WTC11 (cell line): ENCODE measurements at regions not wholly inside any gene's neighbourhood (a gene's known extent, or its start where the extent isn't known, plus 50 kb on each side); places are given as distances from the start of the nearest gene placed in this dataset.
A peak's percentile ranks its signal among the peaks of the same experiment; 100 is the strongest.

Source experiments
- ELF4 ChIP-seq: sonication (generic); formaldehyde crosslinking; IDR thresholded peaks from 2 replicates; pipeline ENCODE4 v1.8.1; 2022; ENCODE audit warnings: low read depth, mild to moderate bottlenecking, moderate library complexity, missing genetic modification reagents
- ETV6 ChIP-seq: sonication (generic); formaldehyde crosslinking; IDR thresholded peaks from 2 replicates; pipeline ENCODE4 v1.8.1; 2022; ENCODE audit warnings: mild to moderate bottlenecking, missing genetic modification reagents
- IRF2 ChIP-seq: sonication (generic); formaldehyde crosslinking; IDR thresholded peaks from 2 replicates; pipeline ENCODE4 v1.8.0; 2022; ENCODE audit warnings: low read depth, missing genetic modification reagents, borderline replicate concordance
- JUN ChIP-seq: sonication (generic); formaldehyde crosslinking; IDR thresholded peaks from 2 replicates; pipeline ENCODE4 v1.8.0; 2023; ENCODE audit warnings: mild to moderate bottlenecking, missing genetic modification reagents
- NR3C1 ChIP-seq: sonication (generic); formaldehyde crosslinking; conservative IDR thresholded peaks from 2 replicates; pipeline ENCODE4 v1.8.1; 2023; ENCODE audit warnings: low read depth, mild to moderate bottlenecking, missing genetic modification reagents
- ZNF671 ChIP-seq: fragments of 250-450 bp; sonication (Bioruptor Pico); IDR thresholded peaks from 2 replicates; pipeline ENCODE4 v1.8.0; 2021; ENCODE audit warnings: mild to moderate bottlenecking
- TF ChIP-seq, protein P1 (sequence below): sonication (generic); formaldehyde crosslinking; IDR thresholded peaks from 2 replicates; pipeline ENCODE4 v1.8.1; 2023; ENCODE audit warnings: mild to moderate bottlenecking, moderate library complexity, missing genetic modification reagents
- TF ChIP-seq, protein P2 (sequence below): fragments of 200-600 bp; IDR thresholded peaks from 2 replicates; pipeline ENCODE4 v1.8.0; 2022; ENCODE audit warnings: antibody characterized with exemption
- TF ChIP-seq, protein P3 (sequence below): sonication (generic); formaldehyde crosslinking; IDR thresholded peaks from 2 replicates; pipeline ENCODE4 v1.8.0; 2022; ENCODE audit warnings: mild to moderate bottlenecking, missing genetic modification reagents

DNA sequence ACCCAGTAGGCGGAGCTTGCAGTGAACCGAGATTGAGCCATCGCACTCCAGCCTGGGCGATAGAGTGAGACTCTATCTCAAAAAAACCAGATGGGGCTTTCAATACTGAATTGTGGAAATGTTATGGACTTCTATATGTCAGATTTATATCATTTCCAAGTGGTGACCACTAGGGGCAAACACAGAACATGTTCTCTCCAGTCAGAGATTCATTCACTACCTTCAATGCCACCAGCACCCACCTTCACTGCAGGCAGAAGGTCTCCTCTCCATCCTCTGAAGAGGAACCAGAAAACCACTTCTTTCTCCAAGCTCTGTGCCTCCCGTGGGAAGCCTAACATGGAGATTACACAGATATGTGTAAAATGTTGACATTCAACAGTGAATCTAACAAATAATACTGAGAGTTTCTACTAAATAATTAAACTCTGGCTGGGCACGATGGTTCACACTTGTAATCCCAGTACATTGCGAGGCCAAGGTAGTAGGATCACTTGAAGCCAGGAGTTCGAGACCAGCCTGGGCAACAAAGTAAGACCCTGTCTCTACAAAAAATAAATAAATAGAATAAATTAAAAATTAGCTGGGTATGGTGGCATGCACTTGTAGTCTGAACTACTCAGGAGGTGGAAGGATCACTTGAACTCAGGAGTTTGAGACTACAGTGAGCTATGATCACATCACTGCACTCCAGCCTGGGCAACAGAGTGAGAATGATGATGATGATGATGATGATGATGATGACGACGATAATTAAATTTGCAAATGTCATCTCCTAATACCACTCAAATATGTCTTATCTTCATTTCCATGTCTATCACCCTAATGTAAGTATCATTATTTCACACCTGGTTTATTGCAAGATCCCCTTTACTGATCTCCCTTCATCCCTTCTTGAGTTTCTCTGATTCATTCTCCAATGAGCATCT lies 151.1 kb downstream of the ZNF281 start:
- TF ChIP-seq NR3C1 (CRISPR knock-in tag), result no peak
- TF ChIP-seq ZNF671, result no peak
- TF ChIP-seq, protein P1, sequence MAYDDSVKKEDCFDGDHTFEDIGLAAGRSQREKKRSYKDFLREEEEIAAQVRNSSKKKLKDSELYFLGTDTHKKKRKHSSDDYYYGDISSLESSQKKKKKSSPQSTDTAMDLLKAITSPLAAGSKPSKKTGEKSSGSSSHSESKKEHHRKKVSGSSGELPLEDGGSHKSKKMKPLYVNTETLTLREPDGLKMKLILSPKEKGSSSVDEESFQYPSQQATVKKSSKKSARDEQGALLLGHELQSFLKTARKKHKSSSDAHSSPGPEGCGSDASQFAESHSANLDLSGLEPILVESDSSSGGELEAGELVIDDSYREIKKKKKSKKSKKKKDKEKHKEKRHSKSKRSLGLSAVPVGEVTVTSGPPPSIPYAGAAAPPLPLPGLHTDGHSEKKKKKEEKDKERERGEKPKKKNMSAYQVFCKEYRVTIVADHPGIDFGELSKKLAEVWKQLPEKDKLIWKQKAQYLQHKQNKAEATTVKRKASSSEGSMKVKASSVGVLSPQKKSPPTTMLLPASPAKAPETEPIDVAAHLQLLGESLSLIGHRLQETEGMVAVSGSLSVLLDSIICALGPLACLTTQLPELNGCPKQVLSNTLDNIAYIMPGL (CRISPR knock-in tag), result no peak
- TF ChIP-seq, protein P2, sequence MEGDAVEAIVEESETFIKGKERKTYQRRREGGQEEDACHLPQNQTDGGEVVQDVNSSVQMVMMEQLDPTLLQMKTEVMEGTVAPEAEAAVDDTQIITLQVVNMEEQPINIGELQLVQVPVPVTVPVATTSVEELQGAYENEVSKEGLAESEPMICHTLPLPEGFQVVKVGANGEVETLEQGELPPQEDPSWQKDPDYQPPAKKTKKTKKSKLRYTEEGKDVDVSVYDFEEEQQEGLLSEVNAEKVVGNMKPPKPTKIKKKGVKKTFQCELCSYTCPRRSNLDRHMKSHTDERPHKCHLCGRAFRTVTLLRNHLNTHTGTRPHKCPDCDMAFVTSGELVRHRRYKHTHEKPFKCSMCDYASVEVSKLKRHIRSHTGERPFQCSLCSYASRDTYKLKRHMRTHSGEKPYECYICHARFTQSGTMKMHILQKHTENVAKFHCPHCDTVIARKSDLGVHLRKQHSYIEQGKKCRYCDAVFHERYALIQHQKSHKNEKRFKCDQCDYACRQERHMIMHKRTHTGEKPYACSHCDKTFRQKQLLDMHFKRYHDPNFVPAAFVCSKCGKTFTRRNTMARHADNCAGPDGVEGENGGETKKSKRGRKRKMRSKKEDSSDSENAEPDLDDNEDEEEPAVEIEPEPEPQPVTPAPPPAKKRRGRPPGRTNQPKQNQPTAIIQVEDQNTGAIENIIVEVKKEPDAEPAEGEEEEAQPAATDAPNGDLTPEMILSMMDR, result peak; percentile 52
- TF ChIP-seq IRF2, result no peak
- no peak for TF ChIP-seq ETV6
- TF ChIP-seq, protein P3, sequence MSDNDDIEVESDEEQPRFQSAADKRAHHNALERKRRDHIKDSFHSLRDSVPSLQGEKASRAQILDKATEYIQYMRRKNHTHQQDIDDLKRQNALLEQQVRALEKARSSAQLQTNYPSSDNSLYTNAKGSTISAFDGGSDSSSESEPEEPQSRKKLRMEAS (CRISPR knock-in tag), result no peak
- TF ChIP-seq JUN (CRISPR knock-in tag), result no peak
- TF ChIP-seq ELF4 (CRISPR knock-in tag), result no peak
